H1 (cell line): ENCODE measurements at regions not wholly inside any gene's neighbourhood (a gene's known extent, or its start where the extent isn't known, plus 50 kb on each side); places are given as distances from the start of the nearest gene placed in this dataset.

Experiments
- CTCF ChIA-PET: fragments of 300-600 bp; sonication (Branson Sonifier 250); formaldehyde crosslinking; loops from one replicate; lab custom pipeline; 2021; ENCODE audit not compliant: partially characterized antibody; lab: Charles Lee
- POLR2A ChIA-PET: fragments of 300-600 bp; sonication (Branson Sonifier 250); formaldehyde crosslinking; loops from one replicate; lab custom pipeline; 2021; ENCODE audit warnings: inconsistent platforms; ENCODE audit not compliant: partially characterized antibody; lab: Charles Lee
- DNase-seq, 2 experiments: peaks; one replicate each; pipeline versions ENCODE4 v3.0.0 to v3.0.0-alpha.2; 2010 to 2022; ENCODE audit warnings: low spot score in 2 of 2, low read depth in 1 of 2, mixed read lengths in 1 of 2
- FAIRE-seq: peaks from 2 replicates; lab custom pipeline; 2011; peaks lifted over from hg19 to GRCh38; lab: Jason Lieb, UNC
- H2AFZ ChIP-seq: 2 replicates; pipeline ENCODE4 v1.8.1; 2012; ENCODE audit warnings: low read length, inconsistent platforms
- H2AK5ac ChIP-seq: 2 replicates; pipeline ENCODE4 v1.6.1; 2013; ENCODE audit warnings: low read depth, low read length
- H2BK120ac ChIP-seq: replicated peaks from 2 replicates; pipeline ENCODE3; 2013; ENCODE audit warnings: low read depth, low read length, inconsistent platforms
- H2BK12ac ChIP-seq: 2 replicates; pipeline ENCODE4 v1.6.1; 2013; ENCODE audit warnings: low read depth, low read length
- H2BK15ac ChIP-seq: 2 replicates; pipeline ENCODE4 v1.6.1; 2013; ENCODE audit warnings: low read length
- H2BK20ac ChIP-seq: 2 replicates; pipeline ENCODE4 v1.6.1; 2013; ENCODE audit warnings: low read length
- H2BK5ac ChIP-seq: 2 replicates; pipeline ENCODE4 v1.6.1; 2013; ENCODE audit warnings: low read depth, low read length
- H3K14ac ChIP-seq: 2 replicates; pipeline ENCODE4 v1.6.1; 2013; ENCODE audit warnings: inconsistent platforms; ENCODE audit not compliant: insufficient read length
- H3K18ac ChIP-seq: 2 replicates; pipeline ENCODE4 v1.6.1; 2013; ENCODE audit warnings: low read length; ENCODE audit errors: extremely low read depth
- H3K23ac ChIP-seq: 2 replicates; pipeline ENCODE4 v1.6.1; 2013; ENCODE audit warnings: inconsistent platforms; ENCODE audit not compliant: insufficient read length
- H3K23me2 ChIP-seq: 2 replicates; pipeline ENCODE4 v1.6.1; 2013; ENCODE audit warnings: low read depth, low read length
- H3K27ac ChIP-seq: 2 replicates; pipeline ENCODE4 v1.6.1; 2011; ENCODE audit warnings: low read depth, low read length, inconsistent platforms
- H3K27me3 ChIP-seq, 4 experiments: replicated peaks in 1 of 4; 1 replicate in 1 of 4; 2 replicates in 3 of 4; pipeline versions ENCODE4 v1.6.1 to v1.8.1; 2011 to 2013; ENCODE audit warnings: low read length in 3 of 4, mild to moderate bottlenecking in 3 of 4, inconsistent platforms in 2 of 4, mixed read lengths in 2 of 4, moderate library complexity in 1 of 4; ENCODE audit not compliant: control insufficient read depth in 3 of 4, insufficient read depth in 3 of 4; ENCODE audit errors: extremely low read depth in 1 of 4
- H3K36me3 ChIP-seq, 4 experiments: 2 replicates each; pipeline versions ENCODE4 v1.6.1 to v1.8.1; 2011 to 2013; ENCODE audit warnings: mild to moderate bottlenecking in 4 of 4, low read length in 3 of 4, moderate library complexity in 2 of 4, control low read depth in 1 of 4, inconsistent platforms in 1 of 4; ENCODE audit not compliant: insufficient read depth in 4 of 4, control insufficient read depth in 2 of 4
- H3K4ac ChIP-seq: replicated peaks from 2 replicates; pipeline ENCODE3; 2013; ENCODE audit warnings: low read length, low read depth, mixed read lengths, inconsistent platforms; ENCODE audit not compliant: insufficient read length
- H3K4me1 ChIP-seq, 4 experiments: replicated peaks in 1 of 4; 1 replicate in 1 of 4; 2 replicates in 3 of 4; pipeline versions ENCODE4 v1.6.1 to v1.8.1; 2011 to 2013; ENCODE audit warnings: low read length in 3 of 4, inconsistent platforms in 2 of 4, mixed read lengths in 1 of 4; ENCODE audit not compliant: insufficient read depth in 4 of 4, control insufficient read depth in 3 of 4
- H3K4me2 ChIP-seq, 2 experiments: 2 replicates each; pipeline versions ENCODE4 v1.6.1 to v1.8.1; 2011 to 2013; ENCODE audit warnings: low read depth in 2 of 2, low read length in 2 of 2, control low read depth in 1 of 2, inconsistent platforms in 1 of 2, mild to moderate bottlenecking in 1 of 2; ENCODE audit not compliant: insufficient read depth in 1 of 2
- H3K4me3 ChIP-seq, 4 experiments: fragments of 200-600, 300-600 bp in 1 of 4; sonication (generic), shearing (Covaris generic), sonication (Bioruptor Twin) in 1 of 4; 2 replicates each; pipeline versions ENCODE4 v1.5.1 to v1.8.1; 2011 to 2016; ENCODE audit warnings: low read length in 4 of 4, low read depth in 3 of 4, control low read depth in 2 of 4, inconsistent platforms in 2 of 4, mild to moderate bottlenecking in 2 of 4, mixed read lengths in 1 of 4, moderate library complexity in 1 of 4; ENCODE audit not compliant: insufficient read depth in 2 of 4; ENCODE audit errors: extremely low read depth in 1 of 4
- H3K56ac ChIP-seq: replicated peaks from 2 replicates; pipeline ENCODE3; 2013; ENCODE audit warnings: low read depth, mild to moderate bottlenecking, mixed read lengths, low read length, inconsistent platforms; ENCODE audit not compliant: insufficient read length
- H3K79me1 ChIP-seq: 2 replicates; pipeline ENCODE4 v1.6.1; 2013; ENCODE audit warnings: low read depth, low read length, control low read depth
- H3K79me2 ChIP-seq, 2 experiments: 2 replicates each; pipeline versions ENCODE4 v1.6.1 to v1.8.1; 2012 to 2013; ENCODE audit warnings: low read length in 2 of 2, mild to moderate bottlenecking in 2 of 2, inconsistent platforms in 1 of 2; ENCODE audit not compliant: insufficient read depth in 2 of 2, control insufficient read depth in 1 of 2
- H3K9ac ChIP-seq, 4 experiments: replicated peaks in 1 of 4; 1 replicate in 1 of 4; 2 replicates in 3 of 4; pipeline versions ENCODE4 v1.6.1 to v1.8.1; 2011 to 2013; ENCODE audit warnings: low read depth in 3 of 4, low read length in 3 of 4, control low read depth in 2 of 4, mild to moderate bottlenecking in 2 of 4, moderate library complexity in 2 of 4, inconsistent platforms in 1 of 4; ENCODE audit errors: extremely low read depth in 1 of 4
- H3K9me3 ChIP-seq, 2 experiments: 2 replicates each; pipeline versions ENCODE4 v1.6.1 to v1.8.1; 2012 to 2013; ENCODE audit warnings: mild to moderate bottlenecking in 2 of 2, moderate library complexity in 2 of 2, control low read depth in 1 of 2, inconsistent platforms in 1 of 2, low read depth in 1 of 2, low read length in 1 of 2, mixed read lengths in 1 of 2; ENCODE audit not compliant: insufficient read depth in 2 of 2
- H4K20me1 ChIP-seq, 2 experiments: replicated peaks in 1 of 2; 2 replicates each; pipeline versions ENCODE3 to v1.8.1; 2011 to 2013; ENCODE audit warnings: inconsistent platforms in 2 of 2, low read length in 2 of 2, mild to moderate bottlenecking in 1 of 2; ENCODE audit not compliant: insufficient read depth in 2 of 2, control insufficient read depth in 1 of 2
- H4K5ac ChIP-seq: 2 replicates; pipeline ENCODE4 v1.6.1; 2013; ENCODE audit warnings: low read length, low read depth, mixed read lengths, inconsistent platforms; ENCODE audit not compliant: insufficient read length
- H4K8ac ChIP-seq: 2 replicates; pipeline ENCODE4 v1.8.0; 2013; ENCODE audit warnings: mild to moderate bottlenecking, moderate library complexity, low read length, inconsistent platforms; ENCODE audit not compliant: insufficient read depth; ENCODE audit errors: extremely low read depth
- H4K91ac ChIP-seq: replicated peaks from 2 replicates; pipeline ENCODE3; 2013; ENCODE audit warnings: low read length, mixed read lengths, inconsistent platforms; ENCODE audit not compliant: insufficient read length
- BCL11A ChIP-seq, 2 experiments: IDR thresholded peaks; one replicate each; pipeline ENCODE4 v1.6.1; 2011; ENCODE audit warnings: low read depth in 2 of 2, low read length in 2 of 2, mild to moderate bottlenecking in 2 of 2
- CBX8 ChIP-seq: fragments of 300-800, 300-1000 bp; sonication (generic); IDR thresholded peaks from 2 replicates; pipeline ENCODE4 v1.7.1; 2016; ENCODE audit warnings: low read depth, low read length, borderline replicate concordance
- CEBPB ChIP-seq: IDR thresholded peaks from 2 replicates; pipeline ENCODE4 v1.6.1; 2012; ENCODE audit warnings: low read depth, low read length
- KDM4A ChIP-seq: IDR thresholded peaks from one replicate; pipeline ENCODE4 v1.7.1; 2012; ENCODE audit warnings: low read depth, mild to moderate bottlenecking, moderate library complexity, low read length, inconsistent platforms; ENCODE audit not compliant: severe bottlenecking
- NANOG ChIP-seq: IDR thresholded peaks from 2 replicates; pipeline ENCODE4 v1.6.1; 2011; ENCODE audit warnings: low read length, low read depth, mild to moderate bottlenecking, inconsistent platforms; ENCODE audit not compliant: insufficient read depth, poor library complexity, severe bottlenecking
- RBBP5 ChIP-seq: IDR thresholded peaks from 2 replicates; pipeline ENCODE4 v1.7.1; 2012; ENCODE audit warnings: low read depth, mild to moderate bottlenecking, inconsistent platforms, low read length, moderate library complexity, borderline replicate concordance
- SP1 ChIP-seq: IDR thresholded peaks from 2 replicates; pipeline ENCODE4 v1.6.1; 2011; ENCODE audit warnings: low read depth, low read length
- SRF ChIP-seq: IDR thresholded peaks from 2 replicates; pipeline ENCODE4 v1.6.1; 2011; ENCODE audit warnings: mild to moderate bottlenecking, low read depth, low read length, moderate library complexity
- TAF1 ChIP-seq: IDR thresholded peaks from 2 replicates; pipeline ENCODE4 v1.6.1; 2011; ENCODE audit warnings: mild to moderate bottlenecking, low read depth, low read length
- TCF12 ChIP-seq: IDR thresholded peaks from 2 replicates; pipeline ENCODE4 v1.6.1; 2011; ENCODE audit warnings: low read depth, mild to moderate bottlenecking, low read length
- USF2 ChIP-seq: IDR thresholded peaks from 2 replicates; pipeline ENCODE4 v1.6.1; 2011; ENCODE audit warnings: low read length, improper control_type of control experiment
- WGBS, 2 experiments: shearing (Covaris generic) in 1 of 2; methylation state at CpG; one replicate each; pipeline versions ENCODE4 v1.1.6 to v1.1.7; 2013 to 2015; ENCODE audit warnings: low lambda C conversion rate in 2 of 2, mixed read lengths in 2 of 2, inconsistent platforms in 1 of 2, low coverage in 1 of 2, missing lambda C conversion rate in 1 of 2; ENCODE audit not compliant: insufficient replicate concordance in 2 of 2, insufficient coverage in 1 of 2, insufficient read length in 1 of 2; ENCODE audit errors: extremely low coverage in 1 of 2, missing lambda C conversion rate in 1 of 2; 5-methylcytosine and 5-hydroxymethylcytosine counted together

- Histone ChIP-seq H3K79me2 (peaks cover 0 to 2% of the 10 kb centered on the region in 2 experiments; a peak in 1 of 4 replicates), H3K36me3 (peaks cover under 1 to 12% (median 4%) of the 10 kb centered on the region in 4 experiments; a peak in 3 of 8 replicates), H3K9me3 (no peaks in the 10 kb centered on the region), H2AFZ (no peak overlapping the region), H3K27ac (no peak overlapping the region), H3K4me1 (peaks cover 0 to 13% (median 9%) of the 10 kb centered on the region in 4 experiments; a peak in 6 of 7 replicates), H4K91ac (no peak overlapping the region), H3K23ac (no peak overlapping the region), H2AK5ac (no peak overlapping the region), H3K4ac (no peak overlapping the region), H3K23me2 (no peaks in the 10 kb centered on the region; the same call in 1 of the 2 replicates), H3K18ac (no peak overlapping the region), H2BK120ac (no peak overlapping the region), H4K5ac (no peak overlapping the region), H4K8ac (no peak overlapping the region; the same call in 1 of the 2 replicates), H2BK12ac (no peak overlapping the region), H3K4me3 (no peak overlapping the region), H3K56ac (no peak overlapping the region), H2BK5ac (no peak overlapping the region), H3K79me1 (peaks cover 9% of the 10 kb centered on the region; the same call in 1 of the 2 replicates), H3K27me3 (no peaks in the 10 kb centered on the region), H3K4me2 (no peak overlapping the region)
- WGBS, 2 experiments, result 93% methylated on average over 13 of the region's 13 CpGs; no CpG with 5 or more reads in 1 of the 2 experiments
- FAIRE-seq, result no peak
- CTCF ChIA-PET, result interaction anchor here (2.2 kb wide), 1 partner anchor 30 kb away, joined by 8 read pairs; no protein-coding TSS in a partner anchor
- TF ChIP-seq SP1 (no peak), RBBP5 (no peak), KDM4A (no peak), CEBPB (no peak), NANOG (no peak), TAF1 (no peak), USF2 (no peak), TCF12 (no peak), BCL11A (IDR thresholded peaks at IDR 0.05; ENCODE audit: low read depth in 2 of 2, low read length in 2 of 2) (no peak), SRF (no peak), CBX8 (no peak)
- TF ChIP-seq, all 59 proteins: peak for 0
- POLR2A ChIA-PET, result no interaction called here
- Histone ChIP-seq H3K14ac (no peak overlapping the region), H2BK15ac (no peak overlapping the region), H2BK20ac (no peak overlapping the region), H3K9ac (no peak overlapping the region), H4K20me1 (peaks cover 4 to 9% of the 10 kb centered on the region in 2 experiments)
- no peak for DNase-seq
Measured at GRCh38 chr12:124440031-124440626, 127.3 kb downstream of the NCOR2 start.
